GM13976 (cell line): ENCODE measurements at regions not wholly inside any gene's neighbourhood (a gene's known extent, or its start where the extent isn't known, plus 50 kb on each side); places are given as distances from the start of the nearest gene placed in this dataset.

Source experiments
- DNase-seq: peaks from one replicate; pipeline ENCODE4 v3.0.0; 2012; ENCODE audit warnings: low spot score
- in situ Hi-C: fragments of 300-500 bp; cut with MboI; formaldehyde crosslinking; loops from one replicate; pipeline ENCODE4 v1.12.0; 2022; ENCODE audit warnings: low sequenced_read_pairs, mixed read lengths, inconsistent platforms; ENCODE audit not compliant: unreplicated experiment
- TF ChIP-seq, protein P1 (sequence below): IDR thresholded peaks from 2 replicates; pipeline ENCODE4 v1.5.1; 2012; ENCODE audit warnings: borderline replicate concordance, mild to moderate bottlenecking; ENCODE audit not compliant: insufficient read depth; ENCODE audit errors: extremely low read depth, missing control alignments, control extremely low read depth

DNA sequence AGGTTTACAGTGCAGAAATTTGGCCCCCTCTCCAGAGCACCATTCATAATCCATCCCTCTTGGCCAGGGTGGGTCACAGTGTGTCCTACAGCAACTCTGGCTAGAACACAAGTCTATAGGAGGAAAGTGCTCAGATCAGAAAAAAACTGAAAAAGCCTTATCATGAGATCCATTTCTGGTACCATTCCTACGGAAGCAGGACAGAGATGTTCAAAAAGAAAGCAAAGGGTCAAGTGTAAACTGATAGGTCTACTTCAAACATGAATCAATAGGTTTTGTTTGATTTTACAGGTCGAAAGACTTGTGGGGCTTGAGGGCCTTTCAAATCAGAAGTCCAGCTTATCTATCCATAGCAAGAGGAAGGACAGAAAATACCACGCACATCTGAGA lies 326.4 kb downstream of the SOX9 start:
- DNase-seq, result no peak
- in situ Hi-C loops, result no loop called here
- TF ChIP-seq, protein P1, sequence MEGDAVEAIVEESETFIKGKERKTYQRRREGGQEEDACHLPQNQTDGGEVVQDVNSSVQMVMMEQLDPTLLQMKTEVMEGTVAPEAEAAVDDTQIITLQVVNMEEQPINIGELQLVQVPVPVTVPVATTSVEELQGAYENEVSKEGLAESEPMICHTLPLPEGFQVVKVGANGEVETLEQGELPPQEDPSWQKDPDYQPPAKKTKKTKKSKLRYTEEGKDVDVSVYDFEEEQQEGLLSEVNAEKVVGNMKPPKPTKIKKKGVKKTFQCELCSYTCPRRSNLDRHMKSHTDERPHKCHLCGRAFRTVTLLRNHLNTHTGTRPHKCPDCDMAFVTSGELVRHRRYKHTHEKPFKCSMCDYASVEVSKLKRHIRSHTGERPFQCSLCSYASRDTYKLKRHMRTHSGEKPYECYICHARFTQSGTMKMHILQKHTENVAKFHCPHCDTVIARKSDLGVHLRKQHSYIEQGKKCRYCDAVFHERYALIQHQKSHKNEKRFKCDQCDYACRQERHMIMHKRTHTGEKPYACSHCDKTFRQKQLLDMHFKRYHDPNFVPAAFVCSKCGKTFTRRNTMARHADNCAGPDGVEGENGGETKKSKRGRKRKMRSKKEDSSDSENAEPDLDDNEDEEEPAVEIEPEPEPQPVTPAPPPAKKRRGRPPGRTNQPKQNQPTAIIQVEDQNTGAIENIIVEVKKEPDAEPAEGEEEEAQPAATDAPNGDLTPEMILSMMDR, result no peak

DNA sequence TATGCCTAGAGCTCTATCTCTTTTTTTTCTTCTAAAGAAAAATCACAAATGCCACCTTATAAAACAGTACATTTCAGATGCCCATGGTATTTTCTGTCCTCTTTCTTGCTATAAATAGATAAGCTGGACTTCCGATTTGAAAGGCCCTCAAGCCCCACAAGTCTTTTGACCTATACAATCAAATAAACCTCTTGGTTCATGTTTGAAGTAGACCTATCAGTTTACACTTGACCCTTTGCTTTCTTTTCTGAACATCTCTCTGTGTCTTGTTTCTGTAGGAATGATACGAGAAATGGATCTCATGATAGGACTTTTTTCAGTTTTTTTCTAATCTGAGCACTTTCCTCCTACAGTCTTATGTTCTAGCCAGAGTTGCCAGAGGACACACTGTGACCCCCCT lies 327.2 kb downstream of the SOX9 start:
- no peak for DNase-seq
- in situ Hi-C loops, result no loop called here
- TF ChIP-seq, protein P1, result no peak

DNA sequence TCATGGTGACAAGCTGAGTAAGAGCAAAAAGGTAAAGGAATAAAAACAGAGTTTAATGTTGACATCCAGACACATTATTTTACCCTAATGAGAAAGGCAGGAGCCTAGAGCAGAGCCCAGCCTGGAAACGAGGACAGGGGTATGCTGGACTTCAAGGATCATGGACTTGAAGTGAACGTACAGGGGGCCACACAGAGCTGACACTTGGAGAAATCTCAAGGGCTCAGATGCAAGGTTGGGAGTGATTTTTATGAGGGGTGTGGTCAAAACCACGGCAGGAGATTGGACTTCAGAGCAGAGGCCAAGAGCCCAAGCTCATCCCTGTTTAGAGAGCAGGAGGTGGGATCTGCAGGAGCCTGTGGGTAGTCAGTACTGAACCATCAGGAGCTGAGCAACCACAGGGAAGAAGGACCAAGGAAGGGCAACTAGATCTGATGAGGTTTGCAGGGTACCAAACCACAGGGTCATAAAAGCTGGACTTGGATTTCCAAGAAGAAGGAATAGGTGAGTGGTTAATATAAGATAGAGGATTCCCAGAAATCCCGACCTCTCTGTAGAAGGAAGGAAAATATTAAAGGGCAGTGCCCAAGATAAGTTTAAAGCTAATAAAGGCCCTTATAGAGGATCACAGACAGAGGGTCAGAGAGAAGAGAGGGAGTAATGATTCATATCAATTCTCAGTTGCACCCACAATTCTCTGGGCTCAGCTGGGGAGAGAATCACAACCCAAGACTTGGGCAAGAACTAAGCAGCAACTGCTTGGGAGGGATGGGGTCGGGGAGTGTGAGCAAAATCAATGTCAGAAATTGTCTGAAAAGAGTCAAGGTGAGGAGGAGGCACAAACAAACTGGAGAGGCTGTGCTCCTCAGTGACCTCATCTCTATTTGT lies 331.7 kb downstream of the SOX9 start:
- no peak for DNase-seq
- TF ChIP-seq, protein P1, result no peak
- in situ Hi-C loops, result no loop called here

DNA sequence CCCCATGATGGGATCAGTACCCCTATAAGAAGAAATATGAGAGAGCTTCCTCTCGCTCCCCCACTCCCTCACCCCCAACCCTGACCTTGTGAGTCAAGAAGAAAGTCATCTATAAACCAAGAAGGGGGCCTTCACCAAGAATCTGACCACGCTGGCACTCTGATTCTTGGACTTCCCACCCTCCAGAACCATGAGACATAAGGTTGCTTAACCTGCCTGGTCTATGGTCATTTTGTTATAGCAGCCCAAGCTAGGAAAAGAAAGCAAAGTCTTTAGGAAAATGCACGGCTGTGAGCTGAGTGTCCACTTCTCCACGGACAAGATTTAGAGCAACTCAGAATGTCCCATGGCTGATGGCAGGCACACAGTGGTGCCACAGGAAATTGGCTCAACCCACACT lies 333.5 kb downstream of the SOX9 start:
- DNase-seq, result no peak
- TF ChIP-seq, protein P1, result no peak
- in situ Hi-C loops, result no loop called here

DNA sequence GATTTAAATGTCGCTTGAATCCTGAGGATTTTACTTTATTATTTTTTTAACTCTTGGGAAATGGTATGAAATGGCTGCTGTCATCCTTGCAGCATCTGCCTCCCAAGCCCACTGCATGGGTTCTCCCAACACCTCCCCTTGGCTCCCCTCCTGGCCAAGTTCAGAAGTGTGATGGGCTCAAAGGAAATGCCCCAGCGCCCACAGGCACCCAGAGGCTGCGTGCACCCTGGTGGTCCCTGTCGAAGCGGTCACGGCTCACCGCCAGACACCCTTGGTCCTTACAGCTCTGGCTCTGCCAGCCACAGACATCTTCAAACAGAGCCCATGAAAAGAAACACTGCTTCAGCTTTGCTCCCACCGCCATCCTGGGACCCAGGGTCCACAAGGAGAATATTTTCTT lies 334.7 kb downstream of the SOX9 start:
- in situ Hi-C loops, result no loop called here
- TF ChIP-seq, protein P1, result no peak
- no peak for DNase-seq

DNA sequence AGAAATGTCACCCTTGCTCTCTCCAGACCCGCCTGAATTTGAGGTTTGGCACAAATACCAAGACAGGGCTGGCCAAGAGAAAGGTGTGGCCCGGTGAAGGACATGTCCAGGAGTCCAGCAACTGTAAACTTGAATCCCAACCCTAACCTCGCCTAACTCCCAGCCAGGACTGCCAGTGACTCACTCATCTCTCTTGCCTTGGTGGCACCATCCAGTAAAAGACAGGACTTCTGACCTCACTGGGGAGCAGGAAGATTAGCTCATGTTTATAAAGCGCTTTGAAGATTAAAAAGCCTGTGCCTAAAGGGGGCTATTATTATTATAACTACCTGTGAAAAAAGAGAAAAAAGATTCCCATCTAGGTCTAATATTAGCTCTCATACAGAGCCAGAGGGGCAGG lies 335.3 kb downstream of the SOX9 start:
- in situ Hi-C loops, result no loop called here
- TF ChIP-seq, protein P1, result no peak
- no peak for DNase-seq
